HG03025 (cell line): ENCODE measurements at regions not wholly inside any gene's neighbourhood (a gene's known extent, or its start where the extent isn't known, plus 50 kb on each side); places are given as distances from the start of the nearest gene placed in this dataset.

Source experiments
- ATAC-seq: cut with Tn5 transposase; IDR thresholded peaks from one replicate; pipeline ENCODE4 v1.9.1; 2021; ENCODE audit warnings: mild to moderate bottlenecking, moderate library complexity; ENCODE audit not compliant: unreplicated experiment, low FRiP score

GRCh38 chr2:111219285-111219684 is 98.6 kb downstream of the BCL2L11 start:
- ATAC-seq, result peak; percentile 72

- ATAC-seq, result no peak
Observed at GRCh38 chr2:111219734-111220505, 99.2 kb downstream of the BCL2L11 start.

GRCh38 chr2:111220962-111221361 is 100.2 kb downstream of the BCL2L11 start:
- ATAC-seq, result no peak

- ATAC-seq, result no peak
Observed at GRCh38 chr2:111221701-111222100, 101.0 kb downstream of the BCL2L11 start.

- no peak for ATAC-seq
Observed at GRCh38 chr2:111222204-111222866, 101.6 kb downstream of the BCL2L11 start.

GRCh38 chr2:111225856-111226255 is 105.1 kb downstream of the BCL2L11 start:
- no peak for ATAC-seq

GRCh38 chr2:111226876-111227700 is 106.4 kb downstream of the BCL2L11 start:
- no peak for ATAC-seq

GRCh38 chr2:111227716-111228141 is 107.0 kb downstream of the BCL2L11 start:
- ATAC-seq, result no peak

GRCh38 chr2:111231532-111232252 is 111.0 kb downstream of the BCL2L11 start:
- ATAC-seq, result no peak

GRCh38 chr2:111235192-111236015 is 114.7 kb downstream of the BCL2L11 start:
- no peak for ATAC-seq

GRCh38 chr2:111236025-111236424 is 115.3 kb downstream of the BCL2L11 start:
- ATAC-seq, result no peak

GRCh38 chr2:111238296-111238695 is 117.6 kb downstream of the BCL2L11 start:
- ATAC-seq, result no peak

- ATAC-seq, result peak; percentile 84
Observed at GRCh38 chr2:111239107-111239506, 118.4 kb downstream of the BCL2L11 start.

GRCh38 chr2:111239581-111240249 is 119.0 kb downstream of the BCL2L11 start:
- no peak for ATAC-seq

- ATAC-seq, result no peak
Observed at GRCh38 chr2:111243295-111243694, 122.6 kb downstream of the BCL2L11 start.

- no peak for ATAC-seq
Observed at GRCh38 chr2:111244864-111245263, 124.2 kb downstream of the BCL2L11 start.

- no peak for ATAC-seq
Observed at GRCh38 chr2:111246620-111247061, 125.9 kb downstream of the BCL2L11 start.

GRCh38 chr2:111247491-111247890 is 126.8 kb downstream of the BCL2L11 start:
- ATAC-seq, result no peak

- ATAC-seq, result no peak
Observed at GRCh38 chr2:111249806-111250205, 129.1 kb downstream of the BCL2L11 start.
